Erythroblast (primary cell): ENCODE measurements at regions not wholly inside any gene's neighbourhood (a gene's known extent, or its start where the extent isn't known, plus 50 kb on each side); places are given as distances from the start of the nearest gene placed in this dataset.

Source experiments
- DNase-seq, 2 experiments: peaks; one replicate each; lab custom pipeline; 2025; lab: John Stamatoyannopoulos, UW
- GATA1 ChIP-seq: IDR thresholded peaks from 2 replicates; pipeline ENCODE4 v1.6.1; 2011; ENCODE audit warnings: low read depth, mild to moderate bottlenecking, control low read depth, low read length, moderate library complexity
- POLR2A ChIP-seq: IDR thresholded peaks from 2 replicates; pipeline ENCODE4 v1.6.1; 2011; ENCODE audit warnings: mild to moderate bottlenecking, low read length

DNA sequence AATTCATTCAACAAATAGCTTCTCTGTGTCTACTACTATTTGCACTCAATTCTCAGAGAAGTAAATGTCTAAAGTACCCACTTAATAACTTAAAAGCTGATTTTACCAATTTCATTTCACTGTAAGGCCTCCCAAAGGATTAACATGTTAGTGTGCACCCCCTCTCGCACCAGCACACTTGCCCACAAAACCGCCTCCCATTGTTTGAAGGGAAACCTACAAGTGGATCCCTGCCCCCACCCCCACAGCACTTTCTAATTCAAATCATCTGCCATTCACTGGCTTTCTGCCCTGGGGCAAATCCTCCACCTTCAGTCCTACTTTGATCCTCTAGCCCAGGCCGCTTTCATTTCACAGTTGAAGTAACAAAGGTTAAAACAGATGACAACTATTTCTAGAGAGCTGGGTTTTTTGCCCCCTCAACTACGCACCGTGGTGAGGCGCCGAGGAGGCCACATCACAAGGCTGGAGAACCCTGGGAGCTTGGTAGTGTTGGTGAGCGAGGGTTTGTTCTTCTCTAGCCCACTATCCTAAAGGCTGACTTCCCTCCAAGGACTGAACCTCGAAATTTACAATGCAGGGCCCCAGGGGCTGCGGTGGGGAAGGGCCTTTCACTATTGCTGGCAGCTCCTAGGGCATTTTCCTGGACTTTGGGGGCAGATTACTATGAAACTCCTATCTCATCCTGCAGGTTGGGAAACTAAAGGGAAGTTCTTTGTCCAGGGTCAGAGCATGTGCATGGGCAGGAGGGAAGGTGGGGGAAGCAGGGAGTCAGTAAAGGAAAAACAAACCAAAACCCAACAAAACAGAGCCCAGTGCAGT is 517.4 kb upstream of the ZMIZ1 start:
- no peak for TF ChIP-seq POLR2A
- no peak for TF ChIP-seq GATA1
- no peak for DNase-seq

GRCh38 chr10:78552261-78552811 is 516.4 kb upstream of the ZMIZ1 start:
- no peak for DNase-seq
- TF ChIP-seq GATA1 (no peak), POLR2A (no peak)

DNA sequence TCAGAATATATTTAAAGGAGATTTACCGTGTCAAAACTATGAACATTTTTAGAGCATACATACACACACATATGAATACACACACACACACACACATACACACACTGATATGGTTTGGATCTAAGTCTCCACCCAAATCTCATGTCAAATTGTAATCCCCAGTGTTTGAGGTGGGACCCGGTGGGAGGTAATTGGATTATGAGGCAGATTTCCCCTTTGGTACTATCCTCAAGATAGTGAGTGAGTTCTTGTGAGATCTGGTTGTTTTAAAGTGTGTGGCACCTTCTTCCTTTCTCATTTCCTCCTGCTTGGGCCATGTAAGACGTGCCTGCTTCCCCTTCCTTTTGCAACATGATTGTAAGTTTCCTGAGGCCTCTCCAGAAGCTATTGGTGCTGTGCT is 515.0 kb upstream of the ZMIZ1 start:
- DNase-seq: no peak
- TF ChIP-seq POLR2A: no peak
- TF ChIP-seq GATA1: no peak

DNA sequence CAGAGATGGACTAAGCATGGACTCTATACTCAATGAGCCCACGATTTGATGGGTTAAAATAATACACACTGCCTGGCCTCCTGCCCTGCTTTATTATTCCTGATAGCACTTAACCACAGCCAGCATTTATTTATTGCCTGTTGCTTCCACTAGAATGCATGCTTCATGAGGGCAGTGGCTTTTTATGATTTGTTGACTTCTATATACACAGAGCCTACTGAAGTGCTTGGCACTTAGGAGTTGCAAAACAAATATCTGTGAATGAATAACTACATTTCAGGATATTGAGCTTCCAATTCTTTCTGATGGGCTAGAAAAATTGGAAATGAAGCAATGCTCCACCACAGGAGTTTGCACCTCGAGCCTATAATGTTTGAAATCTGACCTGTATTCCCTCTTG is 513.6 kb upstream of the ZMIZ1 start:
- no peak for DNase-seq

GRCh38 chr10:78556705-78557432 is 511.9 kb upstream of the ZMIZ1 start:
- TF ChIP-seq GATA1 (no peak), POLR2A (no peak)
- no peak for DNase-seq

More for the DNA sequence above, 513.6 kb upstream of the ZMIZ1 start:
- TF ChIP-seq POLR2A: no peak
- no peak for TF ChIP-seq GATA1

GRCh38 chr10:78557433-78557925 is 511.3 kb upstream of the ZMIZ1 start:
- DNase-seq: no peak
- TF ChIP-seq GATA1 (no peak), POLR2A (no peak)

DNA sequence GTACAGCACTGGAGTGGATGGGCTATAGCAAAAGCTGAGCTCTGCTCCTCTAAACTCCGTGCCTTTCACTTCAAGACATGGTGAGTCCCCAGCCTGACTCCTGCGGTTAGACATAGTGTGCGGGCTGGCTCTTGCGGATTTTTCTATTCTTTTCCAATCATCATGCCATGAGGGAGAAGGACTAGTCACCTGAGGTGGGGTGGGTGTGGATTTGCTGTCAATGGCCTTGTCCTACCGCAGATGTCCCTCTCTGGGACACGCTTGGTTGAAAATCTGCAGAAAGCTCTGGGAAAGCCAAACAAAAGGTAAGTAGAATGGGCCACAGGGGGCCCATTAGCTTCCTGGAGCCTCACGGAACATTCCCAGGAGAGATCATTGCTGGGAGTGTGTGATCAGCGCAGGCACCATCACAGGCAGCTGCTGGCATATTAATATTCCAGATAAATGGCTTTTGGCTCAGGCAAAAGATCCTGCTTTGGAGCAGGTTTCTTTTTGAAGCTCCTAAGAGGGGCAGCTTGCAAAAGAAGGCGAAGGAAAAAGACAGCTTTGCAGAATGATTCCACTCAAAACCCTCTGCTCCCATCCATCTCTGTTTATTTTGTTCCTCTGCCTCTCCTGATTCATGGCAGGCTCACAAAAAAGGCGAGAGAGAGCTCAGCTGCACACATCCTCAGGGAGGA is 509.0 kb upstream of the ZMIZ1 start:
- no peak for TF ChIP-seq POLR2A
- TF ChIP-seq GATA1: no peak
- DNase-seq: no peak

GRCh38 chr10:78560341-78560688 is 508.5 kb upstream of the ZMIZ1 start:
- DNase-seq: no peak
- TF ChIP-seq GATA1: no peak
- no peak for TF ChIP-seq POLR2A

DNA sequence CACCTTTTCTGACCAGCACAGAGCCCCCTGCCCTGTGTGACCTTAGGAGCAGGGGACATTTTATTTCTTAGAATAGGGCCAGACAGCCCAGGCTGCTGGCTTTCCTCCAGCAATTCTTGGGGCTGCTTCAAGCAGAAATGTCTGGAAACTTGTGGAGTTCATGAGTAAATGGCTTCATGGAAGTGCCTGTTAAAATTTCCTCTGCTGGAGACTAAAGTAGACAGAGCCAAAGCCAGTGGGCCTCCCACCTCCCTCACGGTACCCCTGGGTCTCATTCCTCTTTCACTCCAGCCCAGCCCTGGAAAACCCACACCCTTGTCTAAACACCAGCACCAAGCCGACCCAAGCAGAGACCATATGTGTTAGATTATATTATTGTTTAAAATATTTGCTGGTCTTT is 505.5 kb upstream of the ZMIZ1 start:
- TF ChIP-seq GATA1 (no peak), POLR2A (no peak)
- no peak for DNase-seq

- TF ChIP-seq POLR2A (no peak), GATA1 (no peak)
- no peak for DNase-seq
These were observed 502.9 kb upstream of the ZMIZ1 start for GRCh38 chr10:78565841-78566240.

GRCh38 chr10:78566284-78567111 is 502.3 kb upstream of the ZMIZ1 start:
- TF ChIP-seq POLR2A: no peak

DNA sequence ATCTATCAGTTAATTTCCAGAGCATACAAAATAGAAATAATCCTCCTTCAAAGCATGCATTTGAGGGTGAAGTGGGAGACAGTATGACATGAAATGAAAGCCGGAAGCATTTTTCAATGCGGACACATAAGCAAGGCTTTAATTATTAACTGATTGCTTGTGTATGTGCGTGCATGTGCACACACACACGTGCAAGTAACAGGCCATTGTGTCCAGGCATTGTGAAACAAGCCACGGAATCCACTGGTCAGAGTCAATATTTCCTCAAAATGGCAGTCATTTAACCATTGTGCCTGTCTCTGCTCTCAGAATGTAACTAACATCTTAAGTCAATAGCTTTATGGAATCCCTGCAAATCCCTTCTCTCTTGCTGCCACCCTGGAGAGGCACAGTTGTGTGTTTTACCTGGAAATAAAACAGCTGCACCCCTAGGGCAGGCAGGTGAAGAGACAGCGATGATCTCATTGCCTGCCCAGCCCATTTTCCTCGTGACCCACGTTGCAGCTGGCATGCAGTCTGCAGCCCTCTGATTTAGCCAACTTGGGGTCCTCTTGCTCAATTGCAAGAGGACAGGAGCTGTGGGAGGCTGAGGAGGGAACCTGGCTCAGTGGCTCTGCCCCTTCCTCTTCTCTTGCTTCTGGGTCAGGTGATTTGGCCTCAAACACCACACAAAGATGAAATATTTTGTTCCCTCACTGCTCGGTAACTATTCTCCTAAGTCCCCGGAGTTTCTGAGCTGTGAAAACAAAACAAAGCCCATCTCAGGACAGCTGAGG is 500.9 kb upstream of the ZMIZ1 start:
- TF ChIP-seq POLR2A (no peak), GATA1 (no peak)
- no peak for DNase-seq

More at GRCh38 chr10:78566284-78567111, 502.3 kb upstream of the ZMIZ1 start:
- DNase-seq: no peak
